IMR-90 (cell line): ENCODE measurements at regions not wholly inside any gene's neighbourhood (a gene's known extent, or its start where the extent isn't known, plus 50 kb on each side); places are given as distances from the start of the nearest gene placed in this dataset.

Experiments used
- ATAC-seq: fragments of 200-7000 bp; cut with Tn5 transposase; 2 replicates; pipeline ENCODE4 v1.9.1; 2020; ENCODE audit warnings: low read depth, mild to moderate bottlenecking, moderate library complexity
- BruUV-seq: library from RNA; stranded (reverse); fragments of 400-500 nt; replicated peaks from 2 replicates; lab custom pipeline; 2021; lab: Mats Ljungman, UMichigan
- CTCF ChIA-PET: fragments of 300-600 bp; formaldehyde crosslinking; extraction: SDS; loops from one replicate; lab custom pipeline; 2021; ENCODE audit warnings: antibody characterized with exemption; lab: Yijun Ruan, JAX
- POLR2A ChIA-PET: fragments of 300-600 bp; sonication (Branson Sonifier 250); formaldehyde crosslinking; loops from one replicate; lab custom pipeline; 2022; ENCODE audit warnings: antibody characterized with exemption; ENCODE audit not compliant: unreplicated experiment; lab: Charles Lee
- DNase-seq: peaks from one replicate; pipeline ENCODE4 v3.0.0; 2013
- H2AFZ ChIP-seq: replicated peaks from 2 replicates; pipeline ENCODE3; 2013; ENCODE audit warnings: low read length, mild to moderate bottlenecking; ENCODE audit not compliant: poor library complexity
- H2AK5ac ChIP-seq: 2 replicates; pipeline ENCODE4 v1.6.1; 2013; ENCODE audit warnings: low read depth, low read length, inconsistent platforms
- H2AK9ac ChIP-seq: replicated peaks from 2 replicates; pipeline ENCODE3; 2013; ENCODE audit warnings: mild to moderate bottlenecking, low read depth, low read length, moderate library complexity; ENCODE audit not compliant: poor library complexity
- H2BK120ac ChIP-seq: 2 replicates; pipeline ENCODE4 v1.6.1; 2013; ENCODE audit warnings: low read depth, low read length, inconsistent platforms
- H2BK15ac ChIP-seq: 3 replicates; pipeline ENCODE4 v1.6.1; 2013; ENCODE audit warnings: low read depth, low read length, inconsistent platforms
- H2BK20ac ChIP-seq: 2 replicates; pipeline ENCODE4 v1.6.1; 2013; ENCODE audit warnings: low read depth, mild to moderate bottlenecking, inconsistent platforms, low read length, moderate library complexity
- H2BK5ac ChIP-seq: 2 replicates; pipeline ENCODE4 v1.6.1; 2013; ENCODE audit warnings: mild to moderate bottlenecking, low read depth, low read length, inconsistent platforms; ENCODE audit not compliant: poor library complexity, severe bottlenecking
- H3K14ac ChIP-seq: replicated peaks from 2 replicates; pipeline ENCODE4 v1.6.1; 2013; ENCODE audit warnings: low read depth, low read length, inconsistent platforms
- H3K18ac ChIP-seq: 2 replicates; pipeline ENCODE4 v1.6.1; 2013; ENCODE audit warnings: low read depth, low read length, control low read depth
- H3K23ac ChIP-seq: 2 replicates; pipeline ENCODE4 v1.6.1; 2013; ENCODE audit warnings: low read depth, low read length, inconsistent platforms
- H3K27ac ChIP-seq: 2 replicates; pipeline ENCODE4 v1.5.1; 2013; ENCODE audit warnings: mild to moderate bottlenecking, control low read depth, low read length; ENCODE audit not compliant: insufficient read depth
- H3K27me3 ChIP-seq: 2 replicates; pipeline ENCODE4 v1.6.1; 2013; ENCODE audit warnings: low read length; ENCODE audit not compliant: control insufficient read depth, insufficient read depth
- H3K36me3 ChIP-seq: 2 replicates; pipeline ENCODE4 v1.6.1; 2013; ENCODE audit warnings: low read length, mixed read lengths; ENCODE audit not compliant: control insufficient read depth, insufficient read depth
- H3K4ac ChIP-seq: 2 replicates; pipeline ENCODE4 v1.6.1; 2013; ENCODE audit warnings: low read depth, low read length, inconsistent platforms
- H3K4me1 ChIP-seq: 2 replicates; pipeline ENCODE4 v1.6.1; 2013; ENCODE audit warnings: low read length, mixed read lengths; ENCODE audit not compliant: control insufficient read depth, insufficient read depth
- H3K4me2 ChIP-seq: 2 replicates; pipeline ENCODE4 v1.6.1; 2013; ENCODE audit warnings: low read depth, mild to moderate bottlenecking, control low read depth, low read length, moderate library complexity
- H3K4me3 ChIP-seq: 2 replicates; pipeline ENCODE4 v1.5.1; 2013; ENCODE audit warnings: low read depth, mild to moderate bottlenecking, control low read depth, low read length, moderate library complexity; ENCODE audit not compliant: insufficient read depth
- H3K56ac ChIP-seq: 2 replicates; pipeline ENCODE4 v1.6.1; 2013; ENCODE audit warnings: low read length, inconsistent platforms; ENCODE audit not compliant: insufficient read depth; ENCODE audit errors: extremely low read depth
- H3K79me1 ChIP-seq, 2 experiments: 2 replicates each; pipeline ENCODE4 v1.6.1; 2013; ENCODE audit warnings: low read length in 2 of 2, inconsistent platforms in 1 of 2, low read depth in 1 of 2
- H3K9ac ChIP-seq: 2 replicates; pipeline ENCODE4 v1.6.1; 2013; ENCODE audit warnings: low read depth, low read length, control low read depth
- H3K9me1 ChIP-seq: 2 replicates; pipeline ENCODE4 v1.6.1; 2013; ENCODE audit warnings: low read length, inconsistent platforms; ENCODE audit not compliant: insufficient read depth
- H3K9me3 ChIP-seq: 2 replicates; pipeline ENCODE4 v1.6.1; 2013; ENCODE audit warnings: low read length; ENCODE audit not compliant: control insufficient read depth, insufficient read depth
- H4K20me1 ChIP-seq: 2 replicates; pipeline ENCODE4 v1.6.1; 2013; ENCODE audit warnings: low read length, inconsistent platforms; ENCODE audit not compliant: insufficient read depth
- H4K5ac ChIP-seq: 2 replicates; pipeline ENCODE4 v1.6.1; 2013; ENCODE audit warnings: mild to moderate bottlenecking, low read depth, low read length, control low read depth
- H4K8ac ChIP-seq, 2 experiments: 2 replicates each; pipeline ENCODE4 v1.6.1; 2013; ENCODE audit warnings: low read depth in 2 of 2, low read length in 2 of 2, control low read depth in 1 of 2, inconsistent platforms in 1 of 2
- H4K91ac ChIP-seq: 2 replicates; pipeline ENCODE4 v1.6.1; 2013; ENCODE audit warnings: low read depth, low read length, inconsistent platforms; ENCODE audit not compliant: insufficient read depth
- CHD1 ChIP-seq: IDR thresholded peaks from 2 replicates; pipeline ENCODE4 v1.6.1; 2012; ENCODE audit warnings: low read depth, low read length, improper control_type of control experiment
- MAFK ChIP-seq: IDR thresholded peaks from 2 replicates; pipeline ENCODE4 v1.6.1; 2012; ENCODE audit warnings: low read depth, low read length, improper control_type of control experiment
- MAZ ChIP-seq: IDR thresholded peaks from 2 replicates; pipeline ENCODE4 v1.6.1; 2012; ENCODE audit warnings: low read depth, mild to moderate bottlenecking, low read length, improper control_type of control experiment, moderate library complexity, borderline replicate concordance
- MXI1 ChIP-seq: IDR thresholded peaks from 2 replicates; pipeline ENCODE4 v1.6.1; 2012; ENCODE audit warnings: low read depth, mild to moderate bottlenecking, low read length, moderate library complexity, borderline replicate concordance
- POLR2A ChIP-seq: IDR thresholded peaks from 2 replicates; pipeline ENCODE4 v1.6.1; 2012; ENCODE audit warnings: mild to moderate bottlenecking, low read depth, low read length
- RCOR1 ChIP-seq: IDR thresholded peaks from 2 replicates; pipeline ENCODE4 v1.6.1; 2012; ENCODE audit warnings: mild to moderate bottlenecking, low read length, improper control_type of control experiment; ENCODE audit not compliant: insufficient replicate concordance
- RFX5 ChIP-seq: IDR thresholded peaks from 2 replicates; pipeline ENCODE4 v1.8.0; 2012; ENCODE audit warnings: low read depth, mild to moderate bottlenecking, low read length, moderate library complexity
- SMC3 ChIP-seq: fragments of 150-350 bp; IDR thresholded peaks from 2 replicates; pipeline ENCODE4 v1.6.1; 2016; ENCODE audit warnings: low read depth, mild to moderate bottlenecking, antibody characterized with exemption, low read length, moderate library complexity
- dilution Hi-C: fragments of 300-500 bp; cut with HindIII; formaldehyde crosslinking; loops from one replicate; pipeline ENCODE4 v1.14.3; 2018; ENCODE audit warnings: low sequenced_read_pairs; ENCODE audit not compliant: unreplicated experiment
- in situ Hi-C: fragments of 300-500 bp; cut with MboI; formaldehyde crosslinking; loops from 3 replicates; pipeline ENCODE4 v1.14.3; 2019; ENCODE audit warnings: low sequenced_read_pairs, inconsistent platforms, mixed read lengths
- intact Hi-C: fragments of 100-400 bp; cut with micrococcal nuclease; formaldehyde crosslinking; loops from 2 replicates; pipeline ENCODE4 v1.10.0; 2022

DNA sequence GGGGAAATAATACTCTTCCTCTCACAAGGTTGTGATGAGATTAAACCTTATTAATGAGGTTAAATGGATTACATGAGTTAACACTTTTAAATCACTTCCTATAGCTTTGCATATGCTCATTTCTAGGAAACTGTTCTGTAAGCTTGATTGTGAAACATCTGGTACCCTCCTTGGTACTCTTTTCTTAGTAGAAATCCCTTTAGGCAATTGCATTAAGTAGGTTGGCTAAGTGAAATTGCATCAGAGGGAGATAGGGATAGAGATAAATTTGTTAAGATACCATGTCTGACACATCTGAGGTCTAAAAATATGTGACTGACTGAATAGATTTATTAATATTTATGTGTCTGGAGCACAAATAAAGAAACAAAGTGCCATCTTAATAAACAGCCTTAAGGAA lies 275.9 kb upstream of the MAP2 start:
- H3K79me1 ChIP-seq: no peaks in the 10 kb centered on the region
- H3K9me1 ChIP-seq: no peaks in the 10 kb centered on the region
- no TSS peak for BruUV-seq
- H3K9me3 ChIP-seq: peaks cover 9% of the 10 kb centered on the region
- no peak for ATAC-seq
- no peak overlapping the region for H2BK120ac ChIP-seq
- no peak overlapping the region for H2BK15ac ChIP-seq
- no peak overlapping the region for H3K4ac ChIP-seq
- intact Hi-C loops (no loop called here), dilution Hi-C loops (no loop called here), in situ Hi-C loops (no loop called here)
- H3K14ac ChIP-seq: no peak overlapping the region
- no peak overlapping the region for H2BK5ac ChIP-seq
- no peak overlapping the region for H2AK5ac ChIP-seq
- H3K18ac ChIP-seq: no peak overlapping the region
- H3K23ac ChIP-seq: no peak overlapping the region
- DNase-seq: no peak
- no peaks in the 10 kb centered on the region for H3K4me1 ChIP-seq
- no peak overlapping the region for H2AK9ac ChIP-seq
- no peak overlapping the region for H4K5ac ChIP-seq
- no peak overlapping the region for H3K9ac ChIP-seq
- POLR2A ChIA-PET: no interaction called here
- no peaks in the 10 kb centered on the region for H4K20me1 ChIP-seq
- no peaks in the 10 kb centered on the region for H3K36me3 ChIP-seq
- no peaks in the 10 kb centered on the region for H3K27me3 ChIP-seq
- no peak overlapping the region for H4K91ac ChIP-seq
- CTCF ChIA-PET: no interaction called here
- H2BK20ac ChIP-seq: no peak overlapping the region
- H3K4me3 ChIP-seq: no peak overlapping the region
- H2AFZ ChIP-seq: no peak overlapping the region
- no peak overlapping the region for H4K8ac ChIP-seq
- no peak overlapping the region for H3K27ac ChIP-seq
- TF ChIP-seq RCOR1 (no peak), MXI1 (no peak), RFX5 (no peak), MAFK (no peak), CHD1 (no peak), POLR2A (no peak), SMC3 (no peak), MAZ (no peak)
- H3K56ac ChIP-seq: no peak overlapping the region
- H3K4me2 ChIP-seq: no peak overlapping the region
